Fibroblast of skin of right biceps (primary cell): ENCODE measurements at regions not wholly inside any gene's neighbourhood (a gene's known extent, or its start where the extent isn't known, plus 50 kb on each side); places are given as distances from the start of the nearest gene placed in this dataset.

Experiments
- DNase-seq: peaks from one replicate; pipeline ENCODE4 v3.0.0-alpha.2; 2013

DNA sequence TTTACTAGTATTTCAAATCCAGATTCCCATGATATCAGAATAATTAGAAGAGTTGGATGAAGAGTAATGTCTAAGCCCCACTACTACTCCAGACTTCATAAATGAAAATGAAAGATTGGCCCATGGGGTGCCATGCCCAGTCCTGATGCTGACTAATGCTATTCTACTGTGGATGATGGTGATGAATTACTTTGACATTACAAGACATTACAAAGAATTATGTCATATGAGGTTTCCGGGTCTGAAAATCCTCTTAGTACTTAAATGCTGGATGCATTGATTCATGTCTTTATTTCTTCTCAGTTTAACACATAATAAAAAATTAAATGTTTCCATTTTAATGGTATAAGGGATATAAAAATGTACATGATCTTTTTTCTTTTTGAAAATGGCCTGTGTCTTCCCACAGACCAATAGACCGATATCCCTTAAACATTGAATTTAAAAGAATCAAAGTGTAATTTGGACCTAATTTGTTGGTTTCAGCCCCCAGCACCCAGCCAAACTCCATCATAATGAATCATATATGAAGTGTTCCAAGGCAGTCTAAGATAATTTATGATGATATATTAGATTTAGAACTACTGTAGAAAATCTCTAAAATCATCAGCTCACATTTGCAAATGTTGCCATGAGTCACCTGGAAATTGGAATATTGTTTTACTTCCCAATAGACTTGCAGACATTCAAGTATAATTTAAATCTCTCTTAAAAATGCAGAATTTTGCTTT is 223.6 kb upstream of the SGCD start:
- peak; percentile 77 for DNase-seq

DNA sequence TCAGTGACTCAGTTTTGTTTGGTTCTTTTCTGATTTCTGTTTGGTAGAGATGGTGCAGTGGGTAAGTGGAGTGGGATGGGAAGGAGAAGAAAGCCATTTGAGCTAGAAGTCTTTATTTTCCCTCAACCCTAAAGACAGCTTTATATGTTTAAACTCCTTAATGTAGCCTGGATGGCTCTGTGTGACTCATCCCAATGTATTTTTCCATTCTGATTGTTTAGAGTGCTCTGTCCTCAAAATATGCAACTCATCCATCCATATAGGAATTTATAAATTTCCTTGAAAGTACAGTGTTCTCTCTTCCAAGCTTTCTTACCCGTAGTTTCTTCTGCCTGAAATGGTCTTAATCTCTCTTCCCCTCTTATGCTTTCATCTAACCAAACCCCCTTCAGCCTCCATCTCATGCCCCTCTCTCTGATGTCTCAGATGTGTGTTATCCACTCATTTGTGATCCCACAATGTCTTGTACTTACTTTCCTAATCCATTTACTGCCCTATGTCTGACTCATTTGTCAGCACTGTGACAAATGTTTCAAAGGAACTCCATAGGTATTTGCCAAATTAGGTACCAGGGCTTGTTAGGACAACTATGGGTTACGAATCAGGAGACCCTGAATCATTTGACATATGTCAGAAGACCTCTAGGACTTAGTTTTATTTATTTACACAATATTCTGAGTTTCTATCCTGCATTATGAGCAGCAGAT is 217.5 kb upstream of the SGCD start:
- DNase-seq: peak; percentile 77

DNA sequence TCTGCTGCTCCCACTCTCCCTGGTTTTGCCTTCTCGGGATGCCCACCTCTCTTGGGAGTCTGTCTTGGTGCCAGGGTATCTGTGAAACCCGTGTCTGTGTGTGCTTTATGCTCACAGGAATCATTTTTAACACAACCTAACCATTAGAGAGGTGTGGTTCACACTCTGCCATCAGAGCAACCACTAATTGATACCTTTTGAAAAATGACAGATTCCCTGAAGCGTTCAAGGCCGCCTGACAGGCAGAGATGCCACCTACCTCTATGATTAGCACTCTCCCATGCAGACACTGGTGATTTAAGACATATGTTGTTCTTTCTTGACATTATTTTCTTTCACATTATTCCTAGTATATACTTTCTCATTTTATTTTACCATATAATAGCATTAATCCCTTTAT is 207.3 kb upstream of the SGCD start:
- no peak for DNase-seq

DNA sequence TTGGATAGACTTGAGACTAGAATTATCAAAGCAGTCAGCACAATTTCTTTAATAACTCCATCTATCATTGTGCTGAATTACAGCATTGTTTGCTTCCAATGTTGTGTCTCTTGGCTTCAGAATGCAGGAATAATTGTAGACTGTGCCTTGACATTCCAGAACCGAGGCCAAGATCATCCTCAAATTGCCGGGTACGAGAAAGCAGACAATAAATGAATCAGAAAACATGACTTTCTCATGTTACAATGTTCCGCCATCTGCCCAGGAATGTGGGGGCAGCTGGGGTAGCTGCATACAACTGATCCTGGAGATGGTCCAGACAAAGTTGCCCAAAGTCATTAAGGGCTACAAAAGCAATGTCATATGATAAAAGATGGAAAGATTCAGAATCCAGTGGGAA is 206.2 kb upstream of the SGCD start:
- DNase-seq: peak; percentile 79

DNA sequence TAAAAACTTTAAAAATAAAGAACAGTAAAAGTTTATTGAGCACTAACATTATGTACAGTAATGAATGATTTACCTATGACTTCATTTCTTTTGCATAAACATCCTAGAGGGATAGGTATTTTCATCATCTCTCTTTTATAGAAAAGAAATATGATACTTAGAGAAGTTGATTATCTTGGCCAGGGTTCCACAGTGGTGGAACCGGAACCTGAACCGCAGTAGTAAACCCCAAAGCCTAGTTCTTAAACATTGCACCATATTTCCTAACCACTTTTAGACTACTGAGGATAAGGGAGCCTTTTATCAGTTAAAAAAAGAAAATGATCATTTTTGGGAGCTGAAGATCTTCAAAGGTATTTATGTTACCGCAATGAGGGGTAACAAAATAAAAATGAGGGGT is 205.7 kb upstream of the SGCD start:
- peak; percentile 64 for DNase-seq

DNA sequence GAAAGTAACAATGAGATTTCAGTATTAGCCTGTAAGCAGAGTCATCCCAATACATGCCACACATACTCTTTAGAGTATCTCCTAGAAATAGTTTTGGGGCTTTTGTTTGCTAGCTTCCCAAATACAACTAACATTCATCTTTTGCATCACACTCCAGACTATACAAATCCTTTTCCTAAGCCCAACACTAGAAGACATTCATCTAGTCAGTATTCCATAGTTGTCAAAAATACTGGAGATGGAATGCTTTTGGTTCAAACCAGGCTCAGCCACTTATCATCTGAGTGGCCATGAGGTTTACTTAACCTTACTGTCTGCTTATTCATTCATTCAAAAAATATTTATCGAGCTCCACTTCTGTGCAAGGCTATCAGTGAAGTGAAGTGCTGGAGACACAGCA is 205.1 kb upstream of the SGCD start:
- DNase-seq: peak; percentile 74

DNA sequence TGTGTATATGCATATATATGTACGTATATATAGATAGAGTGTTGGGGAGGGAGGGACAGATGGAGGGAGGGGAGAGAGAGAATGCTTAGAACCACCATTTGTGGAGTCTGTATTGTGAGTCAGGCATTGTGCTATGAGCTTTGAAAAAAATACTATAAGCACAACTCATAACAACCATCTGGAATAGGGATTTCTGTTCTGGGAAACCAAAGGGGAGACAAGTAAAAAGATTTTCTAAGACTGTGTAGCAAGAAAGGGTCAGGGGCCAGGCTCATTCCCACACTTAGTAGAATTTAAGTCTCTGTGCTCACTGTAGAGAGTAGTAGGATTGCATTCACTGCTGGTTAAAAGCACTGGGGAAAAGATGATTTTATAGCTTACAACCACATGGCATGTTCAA is 202.3 kb upstream of the SGCD start:
- DNase-seq: peak; percentile 42

DNA sequence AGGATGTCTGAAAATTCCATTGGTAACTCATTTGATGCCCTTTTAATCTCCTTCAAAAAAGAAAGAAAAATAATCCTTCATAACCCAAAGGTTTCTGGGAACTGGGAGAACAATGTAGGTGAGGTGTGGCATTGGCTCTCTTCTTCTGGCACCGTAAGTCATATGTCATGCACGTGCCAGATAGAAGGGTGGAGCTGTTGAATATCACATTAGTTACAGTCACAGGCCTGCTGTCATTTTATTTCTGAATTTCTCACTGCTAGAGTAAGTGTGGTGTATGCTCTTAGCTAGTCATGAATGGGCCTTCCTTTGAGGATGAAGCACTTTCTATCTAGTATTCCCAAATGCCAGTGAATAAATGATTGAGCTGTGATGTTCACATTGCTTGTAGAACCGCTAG is 201.8 kb upstream of the SGCD start:
- DNase-seq: no peak

DNA sequence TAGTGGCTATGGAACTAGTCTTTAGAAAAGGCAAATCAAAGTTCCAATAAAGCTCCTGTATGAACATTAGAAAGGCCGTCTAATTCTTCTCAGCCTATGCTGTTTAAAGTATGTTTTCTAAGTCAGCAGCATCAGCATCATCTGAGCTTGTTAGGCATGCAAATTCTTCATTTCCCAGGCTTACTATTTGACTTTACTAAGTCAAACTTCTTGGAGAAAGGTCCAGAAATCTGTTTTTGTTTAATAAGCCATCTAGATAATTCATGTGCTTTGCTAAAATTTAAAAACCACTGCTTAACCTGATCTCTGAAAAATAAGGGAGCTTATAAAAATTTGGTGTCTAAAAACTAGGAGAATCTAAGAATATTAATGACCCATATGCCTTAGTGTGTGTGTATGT is 200.2 kb upstream of the SGCD start:
- DNase-seq: no peak

DNA sequence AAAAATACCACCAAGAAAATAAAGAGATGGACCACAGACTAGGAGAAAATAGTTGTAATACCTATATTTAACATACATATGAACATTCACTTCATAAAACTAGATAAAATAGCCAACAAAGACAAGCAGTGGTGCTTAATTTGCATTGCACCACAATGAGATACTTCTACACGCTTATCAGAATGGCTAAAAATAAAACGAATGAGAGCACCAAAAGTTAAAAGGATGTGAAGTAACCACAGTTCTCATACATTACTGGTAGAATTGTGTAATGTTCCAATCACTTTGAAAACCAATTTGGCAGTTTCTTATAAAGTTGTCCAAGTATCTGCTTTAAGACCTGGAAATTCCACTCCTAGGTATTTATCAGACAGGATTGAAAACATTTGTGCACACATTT is 198.9 kb upstream of the SGCD start:
- DNase-seq: no peak

DNA sequence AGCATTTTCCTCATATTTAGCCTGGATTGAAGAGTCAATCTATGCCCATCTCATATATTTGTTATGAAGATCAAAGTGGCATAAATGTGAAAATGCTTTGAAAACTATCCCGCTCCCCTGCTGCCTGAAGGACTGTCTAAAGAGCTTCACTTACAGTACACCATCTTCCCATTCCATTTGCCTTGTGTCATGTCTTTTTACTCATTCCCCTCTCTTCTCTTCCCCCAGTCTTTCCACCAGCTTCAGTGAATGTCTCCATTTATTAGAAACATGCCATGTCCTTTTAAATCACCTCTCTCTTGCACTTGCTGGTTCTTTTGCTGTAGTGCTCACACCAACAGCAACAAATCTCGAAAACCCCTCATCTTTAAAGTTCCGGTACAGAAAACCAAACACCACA is 192.7 kb upstream of the SGCD start:
- DNase-seq: peak; percentile 54

DNA sequence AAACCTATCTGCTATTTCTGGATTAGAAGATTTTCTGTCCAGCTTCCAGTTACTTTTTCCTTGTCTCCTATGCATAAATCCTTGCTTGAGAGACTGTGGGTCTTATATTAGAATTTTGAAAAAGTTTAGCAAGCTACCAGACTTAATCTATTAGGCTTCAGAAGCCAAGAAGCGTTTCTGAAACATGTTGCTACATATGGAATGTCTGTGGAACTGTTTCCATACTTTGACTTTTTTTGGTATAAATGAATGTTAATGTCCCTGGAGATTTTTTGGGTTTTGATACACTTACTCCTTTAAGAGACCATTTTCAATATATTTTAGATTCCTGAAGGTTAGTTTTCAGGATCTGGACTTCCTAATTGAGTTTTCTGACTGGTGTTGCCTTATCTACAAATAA is 191.4 kb upstream of the SGCD start:
- DNase-seq: peak; percentile 24

DNA sequence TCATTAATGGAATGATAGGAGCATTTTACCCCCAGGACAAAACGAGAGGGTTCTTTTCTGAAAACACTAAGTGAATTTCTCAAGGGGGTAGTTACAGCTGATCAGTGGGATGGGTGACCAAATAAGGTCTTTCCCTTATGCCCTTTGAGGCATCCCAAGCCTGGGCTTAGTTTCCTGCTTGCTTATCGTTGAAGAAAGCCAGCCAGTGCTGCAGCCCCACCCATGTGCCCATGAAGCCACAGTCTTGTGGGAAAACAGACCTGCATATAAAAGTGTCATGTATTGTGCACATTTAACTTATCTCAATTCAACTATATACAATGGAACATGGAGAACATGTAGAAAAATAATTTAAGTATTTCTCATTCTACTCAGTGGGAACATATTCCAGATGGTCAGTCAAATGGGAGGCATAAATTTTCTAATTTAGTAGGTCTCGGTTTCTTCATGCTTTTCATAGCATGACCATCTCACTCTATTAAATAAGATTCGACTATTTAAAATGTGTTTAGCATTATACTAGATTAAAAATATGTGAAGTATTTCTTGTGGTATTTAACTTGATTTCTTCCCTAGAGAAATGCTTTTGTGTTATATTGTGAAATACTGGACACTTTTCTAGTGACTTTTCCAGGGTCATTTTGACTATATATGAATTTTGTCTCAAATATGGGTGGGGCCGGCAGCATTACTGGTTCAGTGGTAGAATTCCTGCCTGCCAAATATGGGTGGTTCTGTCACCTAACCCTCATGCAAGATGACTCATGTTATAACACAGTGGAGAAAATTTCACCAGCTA is 189.7 kb upstream of the SGCD start:
- DNase-seq: peak; percentile 89

DNA sequence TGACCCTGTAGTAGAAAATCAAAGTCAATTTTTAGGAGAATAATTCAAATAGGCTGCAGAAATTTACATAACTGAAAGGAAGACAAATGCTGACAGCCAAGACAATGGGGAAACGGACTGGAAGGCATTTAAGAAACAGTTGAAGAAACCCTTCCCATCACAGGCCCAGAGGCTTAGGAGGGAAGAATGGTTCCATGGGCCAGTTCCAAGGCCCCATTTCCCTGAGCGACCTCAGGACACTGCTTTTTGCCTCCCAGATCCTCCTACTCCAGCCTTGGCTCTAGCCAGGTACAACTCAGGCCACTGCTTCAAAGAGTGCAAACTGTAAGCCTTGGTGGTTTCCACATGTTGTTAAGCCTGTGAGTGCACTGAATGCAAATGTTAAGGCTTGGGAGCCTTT is 184.1 kb upstream of the SGCD start:
- DNase-seq: no peak

DNA sequence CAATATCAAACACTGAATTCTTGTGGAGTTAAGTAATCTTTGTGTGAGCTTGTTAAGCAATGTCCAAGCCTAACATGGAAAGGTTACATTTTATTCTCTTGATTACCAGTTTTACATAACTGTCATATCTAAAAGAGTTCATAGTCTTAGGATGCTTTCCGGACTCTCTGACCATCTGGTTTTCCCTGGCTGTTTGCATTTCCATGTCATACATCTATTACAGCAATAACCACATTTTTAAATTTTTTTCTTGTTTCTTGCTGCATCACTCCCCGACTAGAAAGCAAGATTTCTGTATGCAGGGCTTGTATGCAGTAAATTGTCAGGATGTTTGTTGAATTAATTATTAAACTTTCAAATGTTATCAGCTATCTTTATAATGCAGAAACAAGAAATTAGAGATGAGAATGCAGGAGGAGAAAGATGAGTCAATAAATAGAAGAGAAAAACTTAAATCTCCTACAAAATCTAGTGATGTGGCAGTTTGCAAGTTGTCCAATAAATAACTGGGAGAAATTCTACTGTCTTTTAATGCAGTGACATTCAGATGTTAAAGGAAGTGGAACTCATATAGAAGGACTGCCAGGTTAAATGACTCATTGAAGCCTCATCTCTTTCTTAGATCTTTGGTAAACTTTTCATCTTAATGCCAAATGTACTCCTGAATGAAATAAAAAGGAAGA is 179.6 kb upstream of the SGCD start:
- DNase-seq: peak; percentile 73

DNA sequence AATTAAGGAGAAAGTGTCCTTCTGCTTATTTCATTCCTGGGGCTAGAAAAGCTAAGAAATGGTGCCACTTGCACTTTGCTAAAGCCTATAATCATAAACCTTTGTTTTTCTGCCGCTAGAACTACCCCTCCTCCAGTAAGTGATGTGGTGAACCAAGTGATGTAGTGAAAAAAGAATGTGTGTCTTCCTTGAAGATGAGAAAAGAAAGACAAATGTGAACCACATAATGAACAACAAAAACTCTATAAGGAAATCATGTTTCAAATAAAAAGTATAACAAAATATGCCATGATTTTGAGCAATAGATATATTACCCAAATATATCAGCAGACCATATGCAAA is 179.0 kb upstream of the SGCD start:
- peak; percentile 72 for DNase-seq

DNA sequence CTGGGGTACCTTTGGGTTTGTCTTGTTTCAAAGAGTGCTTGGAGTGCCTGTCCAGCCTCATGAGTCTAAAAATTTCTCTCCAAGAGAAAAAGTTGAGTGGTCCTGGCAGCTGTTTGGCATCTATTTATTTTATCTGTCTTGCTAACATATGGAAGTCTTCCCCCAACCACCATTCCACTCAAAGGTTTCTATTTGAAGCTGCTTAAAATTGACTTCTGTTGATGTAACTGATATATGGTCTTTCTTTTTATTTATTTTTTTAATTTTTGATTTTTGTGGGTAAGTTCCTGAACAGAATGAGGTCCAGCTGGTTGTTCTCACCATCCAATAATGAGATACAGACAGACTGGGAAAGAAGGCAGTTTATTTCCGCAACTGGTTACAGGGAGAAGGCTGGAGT is 178.7 kb upstream of the SGCD start:
- peak; percentile 49 for DNase-seq

DNA sequence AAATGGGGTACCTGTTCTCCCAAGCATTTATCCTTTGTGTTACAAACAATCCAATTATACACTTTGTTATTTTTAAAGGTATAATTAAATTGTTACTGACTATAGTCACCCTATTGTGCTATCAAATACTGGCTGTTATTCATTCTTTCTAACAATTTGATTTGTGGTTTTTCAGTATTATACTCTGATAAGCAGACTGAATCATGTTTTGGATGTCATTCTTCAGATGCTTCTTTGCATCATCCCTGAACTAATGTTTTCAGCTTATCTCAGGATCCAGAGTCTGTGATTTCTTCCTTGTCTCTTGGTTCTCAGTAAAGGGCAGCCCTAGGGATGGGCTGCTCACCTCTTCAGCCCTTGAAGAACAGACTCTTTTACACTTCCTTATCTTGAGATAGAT is 177.8 kb upstream of the SGCD start:
- peak; percentile 60 for DNase-seq

DNA sequence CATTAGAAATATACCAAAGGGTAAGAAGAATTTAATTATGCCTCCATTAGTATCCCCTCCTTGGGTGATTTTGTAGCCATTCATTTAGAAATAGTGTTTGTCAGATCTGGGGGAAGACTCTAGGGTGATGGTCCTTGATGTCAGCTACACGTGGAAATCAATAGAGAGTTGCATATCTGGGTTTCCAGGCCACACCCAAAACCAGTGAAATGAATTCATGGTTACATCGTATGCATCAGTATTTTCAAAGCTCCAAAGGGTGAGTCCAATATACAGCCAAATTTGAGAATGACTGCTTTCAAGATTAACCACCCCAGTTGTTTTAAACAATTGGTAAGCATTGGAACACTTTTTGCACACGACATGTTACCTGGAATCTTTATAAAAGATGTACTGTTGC is 173.4 kb upstream of the SGCD start:
- DNase-seq: no peak

DNA sequence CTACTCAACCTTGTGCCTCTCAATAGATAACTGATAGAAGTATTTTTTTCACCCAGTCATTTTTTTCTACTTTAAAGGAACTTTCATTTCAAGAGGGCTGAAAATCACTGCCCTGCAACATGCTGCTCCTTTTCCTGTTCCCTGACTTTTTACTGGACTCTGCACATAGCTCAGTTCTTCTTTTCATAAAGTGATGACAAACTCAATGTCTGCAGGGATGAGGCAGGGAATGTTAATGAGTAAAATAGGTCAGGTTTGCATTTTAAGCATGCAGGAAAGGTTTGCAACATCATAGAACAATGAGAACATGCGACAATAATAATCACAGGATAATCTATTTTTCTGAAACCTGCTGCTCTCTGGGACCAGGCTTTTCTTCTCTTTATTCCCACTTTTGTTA is 172.2 kb upstream of the SGCD start:
- DNase-seq: no peak

DNA sequence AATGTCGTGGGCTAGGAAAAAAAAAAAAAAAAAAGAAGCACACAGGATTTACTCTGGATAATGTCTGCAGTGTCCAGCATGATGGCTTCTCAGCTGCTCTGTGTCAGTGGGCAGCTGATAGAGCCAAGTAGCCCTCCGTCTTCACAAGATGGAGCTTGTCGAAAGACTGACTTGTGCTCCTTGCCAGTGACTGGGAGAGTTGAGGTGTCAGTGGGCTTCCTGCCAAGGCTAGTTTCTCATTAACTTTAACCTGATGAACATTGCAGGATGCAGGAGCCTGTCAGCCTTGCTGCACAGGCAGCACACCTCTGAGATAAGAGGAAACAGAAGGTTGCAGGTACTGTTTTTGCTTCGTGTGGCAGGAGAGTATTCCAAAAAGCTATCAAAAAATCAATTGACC is 171.4 kb upstream of the SGCD start:
- DNase-seq: no peak

DNA sequence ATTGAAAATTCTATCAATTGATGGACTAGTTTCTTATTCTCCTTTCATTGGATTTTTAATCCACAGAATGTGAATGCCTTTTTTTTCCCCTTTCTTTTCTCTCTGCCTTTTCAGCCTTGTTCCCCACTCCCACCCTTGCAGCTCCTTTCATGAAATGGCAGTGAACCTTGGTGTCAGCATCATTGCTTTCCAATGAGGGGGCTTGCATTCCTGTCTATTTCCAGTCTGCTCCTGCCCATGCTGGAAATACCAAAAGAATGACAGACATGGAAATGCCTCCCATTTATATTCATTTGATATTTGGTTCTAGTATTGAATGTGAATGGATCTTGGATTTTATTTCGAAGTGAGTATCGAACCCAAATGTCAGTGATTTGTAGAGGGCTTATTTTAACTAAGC is 162.7 kb upstream of the SGCD start:
- DNase-seq: peak; percentile 51

DNA sequence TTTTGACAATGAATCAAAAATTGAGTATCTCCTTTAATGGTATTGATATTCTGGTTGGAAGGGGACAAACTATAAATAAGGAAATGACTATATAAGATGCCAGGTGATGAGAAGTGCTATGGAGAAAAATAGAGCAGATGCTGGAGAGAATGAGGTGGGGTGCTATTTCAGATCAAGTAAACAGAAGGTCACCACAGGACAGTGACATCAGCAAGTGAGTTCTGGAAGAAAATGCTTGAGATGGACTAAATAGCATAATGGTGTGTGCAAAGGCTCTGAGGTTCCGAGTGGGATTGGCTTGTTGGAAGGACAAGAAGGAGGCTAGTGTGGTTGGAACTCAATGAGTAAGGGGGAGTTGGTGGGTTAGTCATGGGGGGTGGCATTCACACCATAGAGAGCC is 157.5 kb upstream of the SGCD start:
- DNase-seq: no peak
